HepG2 (cell line): ENCODE measurements at regions not wholly inside any gene's neighbourhood (a gene's known extent, or its start where the extent isn't known, plus 50 kb on each side); places are given as distances from the start of the nearest gene placed in this dataset.

ENCODE experiments used
- ATAC-seq: fragments of 200-7000 bp; cut with Tn5 transposase; 3 replicates; pipeline ENCODE4 v1.9.1; 2020; ENCODE audit warnings: mild to moderate bottlenecking, moderate library complexity
- BruUV-seq: library from RNA; stranded (reverse); fragments of 400-500 nt; replicated peaks from 2 replicates; lab custom pipeline; 2021; lab: Mats Ljungman, UMichigan
- CTCF ChIA-PET: fragments of 300-600 bp; formaldehyde crosslinking; extraction: SDS; loops from one replicate; lab custom pipeline; 2021; ENCODE audit warnings: low total read pairs, inconsistent platforms, low intra/inter-chr PET ratio; lab: Yijun Ruan, JAX
- POLR2A ChIA-PET: fragments of 350-600 bp; sonication (Branson Sonifier 250); formaldehyde crosslinking; loops from one replicate; lab custom pipeline; 2020; ENCODE audit warnings: antibody characterized with exemption, inconsistent platforms; lab: Yijun Ruan, JAX
- DNase-seq: peaks from one replicate; pipeline ENCODE4 v3.0.0-alpha.2; 2015; ENCODE audit warnings: low spot score
- FAIRE-seq: peaks from 3 replicates; lab custom pipeline; 2011; peaks lifted over from hg19 to GRCh38; lab: Jason Lieb, UNC
- H2AFZ ChIP-seq: one replicate; pipeline ENCODE4 v1.6.1; 2011; ENCODE audit warnings: low read length, inconsistent platforms
- H3K27ac ChIP-seq: fragments of 300-600 bp; 3 replicates; pipeline ENCODE4 v1.8.0; 2011; ENCODE audit warnings: mixed run types, mild to moderate bottlenecking, mixed read lengths, low read length, inconsistent platforms; ENCODE audit not compliant: insufficient read depth; ENCODE audit errors: extremely low read length
- H3K27me3 ChIP-seq, 2 experiments: fragments of 200-600 bp in 1 of 2; 2 replicates in 1 of 2; 3 replicates in 1 of 2; pipeline versions ENCODE4 v1.6.0 to v1.8.0; 2011; ENCODE audit warnings: low read length in 2 of 2, mild to moderate bottlenecking in 2 of 2, moderate library complexity in 2 of 2, inconsistent platforms in 1 of 2; ENCODE audit not compliant: insufficient read depth in 2 of 2, control insufficient read depth in 1 of 2
- H3K36me3 ChIP-seq, 2 experiments: fragments of 200-600 bp in 1 of 2; replicated peaks in 1 of 2; 2 replicates in 1 of 2; 3 replicates in 1 of 2; pipeline versions ENCODE4 v1.5.1 to v1.8.0; 2011; ENCODE audit warnings: low read length in 2 of 2, inconsistent platforms in 1 of 2; ENCODE audit not compliant: insufficient read depth in 2 of 2, control insufficient read depth in 1 of 2
- H3K4me1 ChIP-seq: 2 replicates; pipeline ENCODE4 v1.5.1; 2012; ENCODE audit warnings: low read length, inconsistent platforms; ENCODE audit not compliant: insufficient read depth
- H3K4me2 ChIP-seq: 2 replicates; pipeline ENCODE4 v1.6.0; 2011; ENCODE audit warnings: low read depth, low read length, inconsistent platforms
- H3K4me3 ChIP-seq, 3 experiments: fragments of 200-600 bp in 1 of 3; sonication (generic), shearing (Covaris generic) in 1 of 3; replicated peaks in 1 of 3; 2 replicates each; pipeline ENCODE4 v1.5.1; 2011 to 2016; ENCODE audit warnings: low read length in 3 of 3, inconsistent platforms in 2 of 3, low read depth in 2 of 3, mild to moderate bottlenecking in 2 of 3, control low read depth in 1 of 3, mixed read lengths in 1 of 3; ENCODE audit not compliant: insufficient read depth in 1 of 3
- H3K79me2 ChIP-seq: one replicate; pipeline ENCODE4 v1.6.1; 2011; ENCODE audit warnings: low read length, inconsistent platforms; ENCODE audit not compliant: insufficient read depth
- H3K9ac ChIP-seq: 2 replicates; pipeline ENCODE4 v1.6.0; 2011; ENCODE audit warnings: mild to moderate bottlenecking, low read depth, low read length, inconsistent platforms; ENCODE audit not compliant: insufficient read depth
- H3K9me3 ChIP-seq: 2 replicates; pipeline ENCODE4 v1.5.1; 2012; ENCODE audit warnings: mild to moderate bottlenecking, low read length
- H4K20me1 ChIP-seq: 2 replicates; pipeline ENCODE4 v1.6.0; 2011; ENCODE audit warnings: inconsistent platforms, mild to moderate bottlenecking, low read length, moderate library complexity; ENCODE audit not compliant: insufficient read depth
- AFF4 ChIP-seq: sonication (generic); formaldehyde crosslinking; IDR thresholded peaks from 2 replicates; pipeline ENCODE4 v1.4.0; 2020; ENCODE audit warnings: missing genetic modification reagents
- ARID2 ChIP-seq: sonication (generic); formaldehyde crosslinking; IDR thresholded peaks from 2 replicates; pipeline ENCODE4 v1.8.1; 2022; ENCODE audit warnings: mild to moderate bottlenecking, missing genetic modification reagents, borderline replicate concordance
- CENPBD1 ChIP-seq: sonication (generic); formaldehyde crosslinking; IDR thresholded peaks from 2 replicates; pipeline ENCODE4 v1.8.0; 2022; ENCODE audit warnings: missing genetic modification reagents, low read depth, mild to moderate bottlenecking, borderline replicate concordance
- DRAP1 ChIP-seq: IDR thresholded peaks from 2 replicates; pipeline ENCODE4 v1.6.1; 2016; ENCODE audit warnings: missing genetic modification reagents, missing compliant biosample characterization
- ESRRA ChIP-seq: sonication (generic); formaldehyde crosslinking; IDR thresholded peaks from 2 replicates; pipeline ENCODE4 v1.5.1; 2020; ENCODE audit warnings: mild to moderate bottlenecking, low read depth, missing genetic modification reagents
- GFI1 ChIP-seq: sonication (generic); formaldehyde crosslinking; IDR thresholded peaks from 2 replicates; pipeline ENCODE4 v1.5.0; 2020; ENCODE audit warnings: missing genetic modification reagents, mild to moderate bottlenecking, borderline replicate concordance
- HMGA1 ChIP-seq: sonication (generic); formaldehyde crosslinking; conservative IDR thresholded peaks from 2 replicates; pipeline ENCODE4 v1.4.0; 2020; ENCODE audit warnings: missing genetic modification reagents
- KMT2B ChIP-seq: IDR thresholded peaks from 2 replicates; pipeline ENCODE4 v1.6.1; 2016; ENCODE audit warnings: missing genetic modification reagents, missing compliant biosample characterization
- NAIF1 ChIP-seq: sonication (generic); formaldehyde crosslinking; IDR thresholded peaks from 2 replicates; pipeline ENCODE4 v1.5.0; 2020; ENCODE audit warnings: mild to moderate bottlenecking, missing genetic modification reagents, borderline replicate concordance
- NFRKB ChIP-seq: fragments of 450-650 bp; IDR thresholded peaks from 2 replicates; pipeline ENCODE4 v1.6.1; 2017
- PAF1 ChIP-seq: IDR thresholded peaks from 2 replicates; pipeline ENCODE4 v1.6.1; 2016; ENCODE audit warnings: missing genetic modification reagents, missing compliant biosample characterization
- SMARCC2 ChIP-seq: fragments of 450-650 bp; IDR thresholded peaks from 2 replicates; pipeline ENCODE4 v1.6.1; 2017; ENCODE audit warnings: antibody characterized with exemption, mild to moderate bottlenecking
- ZBTB43 ChIP-seq: sonication (generic); formaldehyde crosslinking; conservative IDR thresholded peaks from 2 replicates; pipeline ENCODE4 v1.4.0; 2020; ENCODE audit warnings: missing genetic modification reagents
- ZNF24 ChIP-seq: fragments of 450-650 bp; IDR thresholded peaks from 2 replicates; pipeline ENCODE4 v1.6.1; 2017; ENCODE audit warnings: antibody characterized with exemption, mild to moderate bottlenecking
- ZNF414 ChIP-seq: sonication (generic); formaldehyde crosslinking; IDR thresholded peaks from 2 replicates; pipeline ENCODE4 v1.5.0; 2020; ENCODE audit warnings: missing genetic modification reagents
- ZNF569 ChIP-seq: sonication (generic); formaldehyde crosslinking; IDR thresholded peaks from 2 replicates; pipeline ENCODE4 v1.5.0; 2020; ENCODE audit warnings: mild to moderate bottlenecking, missing genetic modification reagents, moderate library complexity, borderline replicate concordance
- ZNF740 ChIP-seq: sonication (generic); formaldehyde crosslinking; IDR thresholded peaks from 2 replicates; pipeline ENCODE4 v1.4.0; 2020; ENCODE audit warnings: missing genetic modification reagents
- WGBS: methylation state at CpG from one replicate; pipeline ENCODE4 v1.1.6; 2017; ENCODE audit warnings: low lambda C conversion rate; 5-methylcytosine and 5-hydroxymethylcytosine counted together
- in situ Hi-C: cut with HindIII; loops from 2 replicates; pipeline ENCODE4 v1.10.0; 2017; ENCODE audit warnings: low pct_unique_long_range_greater_than_20kb; ENCODE audit not compliant: extremely low pct_ligation_motif_present
- intact Hi-C: fragments of 100-400 bp; cut with micrococcal nuclease; formaldehyde crosslinking; loops from one replicate; pipeline ENCODE4 v1.10.0; 2022; ENCODE audit not compliant: unreplicated experiment

GRCh38 chr13:109669234-109669612 is 117.2 kb downstream of the IRS2 start:
- no TSS peak for BruUV-seq
- ATAC-seq (no peak), DNase-seq (no peak), FAIRE-seq (no peak)
- Histone ChIP-seq H3K79me2 (no peaks in the 10 kb centered on the region), H3K36me3 (no peaks in the 10 kb centered on the region), H3K4me2 (no peak overlapping the region), H3K9ac (no peak overlapping the region), H3K4me3 (no peak overlapping the region), H3K9me3 (no peaks in the 10 kb centered on the region), H3K27ac (no peak overlapping the region), H2AFZ (no peak overlapping the region), H3K27me3 (peaks cover 1 to 5% of the 10 kb centered on the region in 2 experiments; a peak in 2 of 5 replicates), H3K4me1 (no peaks in the 10 kb centered on the region), H4K20me1 (no peaks in the 10 kb centered on the region)
- ChIA-PET CTCF (no interaction called here), POLR2A (no interaction called here)
- in situ Hi-C loops (no loop called here), intact Hi-C loops (no loop called here)
- 48% methylated on average over 4 of the region's 8 CpGs for WGBS
- TF ChIP-seq PAF1 (CRISPR knock-in tag) (no peak), DRAP1 (CRISPR knock-in tag) (no peak), NAIF1 (CRISPR knock-in tag) (no peak), AFF4 (CRISPR knock-in tag) (no peak), ZNF24 (no peak), ARID2 (CRISPR knock-in tag) (no peak), ZBTB43 (CRISPR knock-in tag) (no peak), SMARCC2 (no peak), ZNF740 (no peak), HMGA1 (CRISPR knock-in tag) (no peak), ZNF414 (CRISPR knock-in tag) (no peak), CENPBD1 (CRISPR knock-in tag) (no peak), NFRKB (no peak), KMT2B (CRISPR knock-in tag) (no peak), ESRRA (no peak), GFI1 (CRISPR knock-in tag) (no peak), ZNF569 (CRISPR knock-in tag) (no peak)
